GM18502 (cell line): ENCODE measurements at regions not wholly inside any gene's neighbourhood (a gene's known extent, or its start where the extent isn't known, plus 50 kb on each side); places are given as distances from the start of the nearest gene placed in this dataset.

Experiments used
- ATAC-seq: cut with Tn5 transposase; IDR thresholded peaks from one replicate; pipeline ENCODE4 v1.9.1; 2021; ENCODE audit warnings: mild to moderate bottlenecking; ENCODE audit not compliant: unreplicated experiment, poor library complexity

GRCh38 chr6:23269436-23269835, 700.1 kb downstream of the HDGFL1 start:
- no peak for ATAC-seq

GRCh38 chr6:23272536-23272935, 703.2 kb downstream of the HDGFL1 start:
- ATAC-seq: no peak

DNA sequence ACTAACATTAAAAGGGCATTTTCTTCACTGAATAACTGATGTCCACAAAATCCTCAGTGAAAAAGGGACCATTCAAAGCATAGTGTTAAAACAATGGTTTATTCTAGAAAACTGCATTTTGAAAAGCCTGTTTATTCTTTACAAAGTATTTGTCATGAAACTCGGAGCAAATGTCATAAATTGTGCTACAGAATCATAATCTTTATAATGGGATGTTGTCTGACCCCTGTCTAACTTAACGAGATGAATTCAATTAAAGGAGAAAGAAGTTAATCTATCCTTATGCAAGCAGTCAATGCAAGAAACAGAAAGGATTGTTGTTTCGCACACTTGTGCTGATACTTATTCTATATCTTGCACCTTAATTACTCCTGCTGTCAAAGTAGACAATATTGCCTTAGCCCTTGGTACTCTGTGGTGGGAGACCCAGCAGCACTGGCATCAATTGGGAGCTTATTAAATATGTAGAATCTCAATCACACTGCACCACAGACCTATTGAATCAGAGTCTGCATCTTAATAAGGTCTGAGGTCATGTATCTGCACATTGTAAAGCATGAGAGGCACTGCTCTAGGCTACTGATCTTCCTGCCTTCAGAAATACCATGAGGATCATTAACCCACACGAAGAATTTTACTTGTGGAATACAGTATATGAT, 708.3 kb downstream of the HDGFL1 start:
- no peak for ATAC-seq

- no peak for ATAC-seq
Measured at GRCh38 chr6:23278180-23278532, 708.8 kb downstream of the HDGFL1 start.

- ATAC-seq: no peak
Measured at GRCh38 chr6:23280437-23280836, 711.1 kb downstream of the HDGFL1 start.

GRCh38 chr6:23282252-23283021, 713.1 kb downstream of the HDGFL1 start:
- no peak for ATAC-seq

DNA sequence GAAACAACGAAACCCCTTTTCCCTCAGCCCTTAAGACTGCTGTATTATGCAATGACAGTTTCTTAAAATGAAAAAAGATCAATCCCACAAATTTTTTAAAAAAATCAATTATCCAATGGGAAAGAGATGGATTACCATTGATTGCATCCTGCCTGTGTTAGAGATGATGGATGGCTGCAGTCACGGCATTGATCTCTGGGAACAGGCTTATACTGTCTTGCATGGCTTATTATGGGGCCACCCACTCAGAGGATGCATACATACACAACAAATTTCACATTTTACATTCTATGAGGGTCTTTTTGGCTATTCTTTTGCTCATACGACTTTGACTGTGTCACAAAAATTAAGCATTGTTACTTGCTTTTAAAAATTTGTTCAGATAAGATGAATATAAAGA, 724.3 kb downstream of the HDGFL1 start:
- ATAC-seq: no peak

DNA sequence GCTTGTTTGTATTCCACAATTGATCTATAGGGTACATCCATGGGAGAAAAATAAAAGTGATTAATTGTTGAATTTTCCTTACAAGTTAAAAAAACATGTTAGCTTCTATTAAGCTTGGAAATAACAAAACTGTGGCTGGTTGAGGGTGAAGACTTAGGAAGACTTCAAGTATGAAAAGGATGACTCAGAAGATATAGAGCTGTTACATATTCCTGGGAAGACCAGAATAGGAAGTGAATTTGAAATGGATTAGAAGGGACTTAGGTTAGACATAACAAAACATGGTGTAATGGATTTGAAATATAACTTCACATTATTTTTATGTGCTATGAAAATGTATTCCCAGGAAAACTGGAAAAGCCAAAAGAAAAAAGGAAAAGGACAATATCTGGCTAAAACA, 732.2 kb downstream of the HDGFL1 start:
- no peak for ATAC-seq

GRCh38 chr6:23302514-23302913, 733.1 kb downstream of the HDGFL1 start:
- no peak for ATAC-seq

DNA sequence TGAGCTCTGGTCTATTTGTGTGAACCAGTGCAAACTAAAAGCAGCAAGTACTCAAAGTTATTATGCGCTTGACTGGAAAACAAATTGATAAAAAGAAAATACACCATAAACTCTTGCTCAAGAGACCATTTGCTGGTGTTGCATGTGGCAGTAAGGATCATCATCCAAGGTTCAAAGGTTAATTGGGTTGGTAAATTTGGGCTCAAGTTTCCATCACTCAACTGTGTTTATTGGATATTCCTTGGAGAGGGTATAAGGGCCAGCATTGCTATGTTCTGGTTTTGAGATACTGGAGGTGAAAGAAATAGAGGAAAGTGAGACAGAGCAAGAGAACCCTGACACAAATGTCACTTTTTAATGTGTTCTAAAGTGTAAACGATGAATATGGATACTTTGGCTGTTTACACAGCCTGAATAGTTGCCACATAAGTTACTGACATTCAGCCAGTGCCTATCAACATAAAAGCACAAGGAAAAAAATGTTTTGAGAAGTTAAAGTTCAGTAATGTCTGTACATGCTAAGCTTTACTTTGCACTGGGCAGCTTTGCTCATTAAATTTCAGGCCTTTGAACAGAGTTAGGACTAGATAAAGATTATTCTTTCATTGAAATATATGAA, 736.1 kb downstream of the HDGFL1 start:
- no peak for ATAC-seq

GRCh38 chr6:23306251-23306950, 737.0 kb downstream of the HDGFL1 start:
- no peak for ATAC-seq

DNA sequence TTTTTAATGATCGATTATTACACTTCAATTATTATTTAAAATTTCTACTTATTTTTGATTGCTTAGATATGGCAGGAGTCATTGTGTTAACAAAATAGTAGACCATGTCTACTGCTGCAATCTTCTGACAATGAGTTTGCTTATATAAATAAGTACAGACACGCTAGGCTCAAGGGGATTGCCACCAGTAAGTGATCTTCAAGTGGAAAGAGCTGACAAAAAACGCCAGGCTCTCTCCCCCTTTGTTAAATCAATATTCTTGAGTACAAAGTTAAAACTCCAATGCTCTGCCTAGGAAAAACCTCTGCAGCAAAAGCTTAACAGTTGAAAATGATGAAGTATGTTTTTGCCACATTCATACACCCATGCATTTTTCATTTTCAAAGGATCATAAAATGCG, 738.1 kb downstream of the HDGFL1 start:
- no peak for ATAC-seq

DNA sequence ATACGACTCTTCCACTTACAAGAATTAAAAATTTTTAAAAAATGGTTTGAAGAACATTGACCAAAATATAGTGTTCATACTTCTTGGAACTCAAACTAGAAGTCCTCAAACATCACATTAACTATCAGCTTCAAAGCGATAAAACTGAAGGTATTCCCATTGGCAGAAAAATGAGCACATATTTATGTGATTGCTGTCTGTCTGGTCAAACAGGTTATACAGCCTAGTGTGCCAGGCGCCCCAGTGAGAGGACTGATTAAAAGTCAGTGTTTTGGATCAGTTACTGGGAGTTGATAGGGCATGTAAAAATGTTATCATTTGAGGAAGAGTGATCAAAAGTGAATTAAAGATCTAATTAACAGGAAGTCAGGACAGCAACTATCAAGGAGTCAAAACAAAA, 738.8 kb downstream of the HDGFL1 start:
- ATAC-seq: no peak

- no peak for ATAC-seq
Measured at GRCh38 chr6:23311211-23311610, 741.8 kb downstream of the HDGFL1 start.

GRCh38 chr6:23316131-23316530, 746.8 kb downstream of the HDGFL1 start:
- no peak for ATAC-seq

- no peak for ATAC-seq
Measured at GRCh38 chr6:23316931-23317330, 747.6 kb downstream of the HDGFL1 start.

DNA sequence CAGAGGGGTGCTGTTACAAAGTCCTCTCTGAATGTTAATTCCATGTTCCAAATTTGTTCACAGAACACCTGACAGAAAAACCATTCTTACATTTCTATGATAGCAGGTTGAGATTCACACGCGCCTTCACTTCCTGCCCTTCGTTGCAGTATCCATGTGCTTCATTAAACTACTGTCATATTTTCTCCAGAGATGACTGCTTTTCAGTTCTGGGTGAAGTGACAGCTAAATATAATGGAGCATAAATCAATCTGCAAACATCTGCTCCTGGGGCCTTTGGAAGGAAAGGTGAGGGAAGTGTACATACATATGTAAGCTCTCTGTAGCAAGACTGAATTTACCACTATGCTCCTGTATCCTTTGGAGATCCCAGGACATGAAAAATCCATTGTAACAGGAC, 750.2 kb downstream of the HDGFL1 start:
- ATAC-seq: no peak

GRCh38 chr6:23320471-23321015, 751.2 kb downstream of the HDGFL1 start:
- no peak for ATAC-seq

- ATAC-seq: no peak
Measured at GRCh38 chr6:23323897-23324296, 754.5 kb downstream of the HDGFL1 start.

GRCh38 chr6:23325065-23325464, 755.7 kb downstream of the HDGFL1 start:
- no peak for ATAC-seq

- ATAC-seq: no peak
Measured at GRCh38 chr6:23327621-23328020, 758.3 kb downstream of the HDGFL1 start.
